Sigmoid colon (tissue), 6 donors: ENCODE measurements at regions not wholly inside any gene's neighbourhood (a gene's known extent, or its start where the extent isn't known, plus 50 kb on each side); places are given as distances from the start of the nearest gene placed in this dataset.

Source experiments
- DNase-seq: peaks from one replicate; pipeline ENCODE4 v3.0.0-alpha.2; 2019
- H3K27ac ChIP-seq, 4 donors: fragments of 200-600 bp; sonication (generic); one replicate each; pipeline ENCODE4 v1.5.1; 2016 to 2019; ENCODE audit warnings: mild to moderate bottlenecking in 1 of 4
- H3K27me3 ChIP-seq, 3 donors: fragments of 200-600 bp; sonication (generic); one replicate each; pipeline ENCODE4 v1.5.1; 2019; ENCODE audit warnings: mild to moderate bottlenecking in 1 of 3
- H3K36me3 ChIP-seq, 4 donors: fragments of 200-600 bp; sonication (generic); one replicate each; pipeline ENCODE4 v1.5.1; 2016 to 2019
- H3K4me1 ChIP-seq, 4 donors: fragments of 200-600 bp; sonication (generic); one replicate each; pipeline ENCODE4 v1.5.1; 2017 to 2019
- H3K4me3 ChIP-seq, 4 donors: fragments of 200-600 bp; sonication (generic); one replicate each; pipeline ENCODE4 v1.5.1; 2017 to 2019; ENCODE audit warnings: mild to moderate bottlenecking in 2 of 4, moderate library complexity in 1 of 4
- H3K9me3 ChIP-seq, 4 donors: fragments of 200-600 bp in 3 of 4; sonication (generic) in 3 of 4; one replicate each; pipeline versions ENCODE4 v1.5.1 to v1.6.1; 2013 to 2019
- EP300 ChIP-seq, 4 donors: sonication (generic); formaldehyde crosslinking; IDR thresholded peaks; one replicate each; pipeline ENCODE4 v1.6.1; 2017; ENCODE audit warnings: antibody characterized with exemption in 4 of 4
- POLR2A ChIP-seq, 2 donors: fragments of 450-650 bp; IDR thresholded peaks; one replicate each; pipeline ENCODE4 v1.6.1; 2016; ENCODE audit warnings: antibody characterized with exemption in 2 of 2, mild to moderate bottlenecking in 2 of 2, moderate library complexity in 2 of 2
- POLR2AphosphoS5 ChIP-seq, 4 donors: sonication (generic); formaldehyde crosslinking; IDR thresholded peaks; one replicate each; pipeline ENCODE4 v1.6.1; 2017; ENCODE audit warnings: antibody characterized with exemption in 4 of 4
- WGBS, 2 donors: extraction: QIAGEN DNeasy Blood & Tissue Kit; methylation state at CpG; one replicate each; pipeline ENCODE4 v1.1.7; 2013; 5-methylcytosine and 5-hydroxymethylcytosine counted together
- intact Hi-C: fragments of 100-400 bp; cut with DNase I; formaldehyde crosslinking; loops from one replicate; pipeline ENCODE4 v1.15.1; 2023
- TF ChIP-seq, protein P1 (sequence below), 4 experiments: fragments of 450-650 bp in 3 of 4; fragments of 200-600 bp in 1 of 4; IDR thresholded peaks; one replicate each; pipeline ENCODE4 v1.5.1; 2016 to 2019; ENCODE audit warnings: antibody characterized with exemption in 4 of 4, mild to moderate bottlenecking in 3 of 4, moderate library complexity in 2 of 4
- donor health status: healthy with polysubstance abuse.
- donor health status: healthy.

DNA sequence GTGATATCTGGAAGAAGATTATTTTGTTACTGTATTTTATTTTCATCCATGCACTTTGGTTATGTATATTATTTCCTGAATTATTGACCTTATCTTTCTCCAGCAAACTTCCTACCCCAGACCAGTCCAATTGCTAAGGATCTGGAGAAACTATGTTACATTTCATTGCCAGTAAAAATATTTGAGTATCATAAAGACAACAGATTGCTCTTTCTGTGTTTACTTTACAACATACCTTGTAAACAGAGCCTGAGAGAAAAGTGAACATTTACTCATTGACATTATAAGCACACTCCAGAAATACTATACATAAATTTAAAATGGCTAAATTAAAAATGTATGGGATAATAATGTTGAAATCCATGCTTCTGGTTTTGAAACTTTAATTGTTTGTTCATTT, 186.2 kb upstream of the FAM3C start:
- H3K27me3 ChIP-seq = no peaks in the 10 kb centered on the region
- H3K27ac ChIP-seq = no peak overlapping the region
- intact Hi-C loops = no loop called here
- H3K36me3 ChIP-seq = no peaks in the 10 kb centered on the region
- H3K4me1 ChIP-seq = no peaks in the 10 kb centered on the region
- DNase-seq = no peak
- no peaks in the 10 kb centered on the region for H3K9me3 ChIP-seq
- H3K4me3 ChIP-seq = no peak overlapping the region
- TF ChIP-seq EP300 (IDR thresholded peaks at IDR 0.05) = no peak
- TF ChIP-seq POLR2A (IDR thresholded peaks at IDR 0.05) = no peak
- TF ChIP-seq, protein P1, sequence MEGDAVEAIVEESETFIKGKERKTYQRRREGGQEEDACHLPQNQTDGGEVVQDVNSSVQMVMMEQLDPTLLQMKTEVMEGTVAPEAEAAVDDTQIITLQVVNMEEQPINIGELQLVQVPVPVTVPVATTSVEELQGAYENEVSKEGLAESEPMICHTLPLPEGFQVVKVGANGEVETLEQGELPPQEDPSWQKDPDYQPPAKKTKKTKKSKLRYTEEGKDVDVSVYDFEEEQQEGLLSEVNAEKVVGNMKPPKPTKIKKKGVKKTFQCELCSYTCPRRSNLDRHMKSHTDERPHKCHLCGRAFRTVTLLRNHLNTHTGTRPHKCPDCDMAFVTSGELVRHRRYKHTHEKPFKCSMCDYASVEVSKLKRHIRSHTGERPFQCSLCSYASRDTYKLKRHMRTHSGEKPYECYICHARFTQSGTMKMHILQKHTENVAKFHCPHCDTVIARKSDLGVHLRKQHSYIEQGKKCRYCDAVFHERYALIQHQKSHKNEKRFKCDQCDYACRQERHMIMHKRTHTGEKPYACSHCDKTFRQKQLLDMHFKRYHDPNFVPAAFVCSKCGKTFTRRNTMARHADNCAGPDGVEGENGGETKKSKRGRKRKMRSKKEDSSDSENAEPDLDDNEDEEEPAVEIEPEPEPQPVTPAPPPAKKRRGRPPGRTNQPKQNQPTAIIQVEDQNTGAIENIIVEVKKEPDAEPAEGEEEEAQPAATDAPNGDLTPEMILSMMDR (IDR thresholded peaks at IDR 0.05) = no peak
- no peak for TF ChIP-seq POLR2AphosphoS5 (IDR thresholded peaks at IDR 0.05)

DNA sequence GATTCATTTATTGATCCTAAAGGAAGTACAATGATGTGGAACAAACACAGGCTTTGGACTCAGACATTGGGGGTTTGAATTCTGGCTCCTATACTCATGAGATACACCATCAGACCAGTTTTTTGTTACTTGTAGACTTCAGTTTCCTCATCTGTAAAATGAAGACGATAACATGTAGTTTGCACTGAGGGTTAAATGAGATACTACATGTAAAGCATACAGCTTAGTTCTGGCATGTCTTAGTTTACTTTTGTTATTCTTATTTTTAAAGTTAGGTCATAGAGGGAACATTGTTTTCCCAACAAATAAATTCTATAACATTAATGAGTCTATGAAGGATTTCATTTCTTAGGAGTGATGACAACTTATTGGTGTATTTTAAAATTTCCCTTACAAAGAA, 183.5 kb upstream of the FAM3C start:
- no peak for DNase-seq
- no peaks in the 10 kb centered on the region for H3K27me3 ChIP-seq
- H3K9me3 ChIP-seq = no peaks in the 10 kb centered on the region
- no peak overlapping the region for H3K27ac ChIP-seq
- H3K36me3 ChIP-seq = no peaks in the 10 kb centered on the region
- H3K4me3 ChIP-seq = no peak overlapping the region
- 94 to 95% methylated on average over 1 of the region's 1 CpG for WGBS, 2 donors
- peaks cover 0 to 11% (median 3%) of the 10 kb centered on the region in 4 donors for H3K4me1 ChIP-seq
- intact Hi-C loops = no loop called here
- no peak for TF ChIP-seq POLR2A (IDR thresholded peaks at IDR 0.05)
- TF ChIP-seq, protein P1 (IDR thresholded peaks at IDR 0.05) = no peak
- TF ChIP-seq EP300 (IDR thresholded peaks at IDR 0.05) = no peak
- TF ChIP-seq POLR2AphosphoS5 (IDR thresholded peaks at IDR 0.05) = no peak

DNA sequence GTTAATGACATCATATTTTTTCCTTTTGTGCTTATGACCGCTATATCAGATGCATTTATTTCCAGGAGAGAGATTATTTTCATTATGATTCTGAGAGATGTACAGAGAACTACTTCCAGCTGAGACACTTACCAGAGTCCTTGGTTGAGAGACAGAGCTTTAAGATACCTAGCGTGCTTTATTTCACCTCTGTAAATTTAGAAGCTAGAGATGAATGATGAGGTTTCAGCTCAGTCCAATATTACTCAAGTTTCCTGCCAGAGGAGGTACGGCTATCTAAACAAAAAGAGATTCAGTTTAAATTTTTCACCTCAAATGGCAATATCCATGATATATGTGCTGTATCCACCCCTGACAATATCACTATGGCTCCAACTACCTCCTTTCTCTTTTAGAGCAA, 182.6 kb upstream of the FAM3C start:
- no peaks in the 10 kb centered on the region for H3K36me3 ChIP-seq
- WGBS, 2 donors = 61 to 89% methylated on average over 3 of the region's 3 CpGs
- intact Hi-C loops = no loop called here
- H3K27me3 ChIP-seq = no peaks in the 10 kb centered on the region
- peaks cover 0 to 11% (median 3%) of the 10 kb centered on the region in 4 donors for H3K4me1 ChIP-seq
- no peak overlapping the region for H3K27ac ChIP-seq
- no peak overlapping the region for H3K4me3 ChIP-seq
- H3K9me3 ChIP-seq = no peaks in the 10 kb centered on the region
- DNase-seq = no peak
- TF ChIP-seq, protein P1 (IDR thresholded peaks at IDR 0.05) = no peak
- TF ChIP-seq POLR2A (IDR thresholded peaks at IDR 0.05) (no peak), POLR2AphosphoS5 (IDR thresholded peaks at IDR 0.05) (no peak), EP300 (IDR thresholded peaks at IDR 0.05) (no peak)

DNA sequence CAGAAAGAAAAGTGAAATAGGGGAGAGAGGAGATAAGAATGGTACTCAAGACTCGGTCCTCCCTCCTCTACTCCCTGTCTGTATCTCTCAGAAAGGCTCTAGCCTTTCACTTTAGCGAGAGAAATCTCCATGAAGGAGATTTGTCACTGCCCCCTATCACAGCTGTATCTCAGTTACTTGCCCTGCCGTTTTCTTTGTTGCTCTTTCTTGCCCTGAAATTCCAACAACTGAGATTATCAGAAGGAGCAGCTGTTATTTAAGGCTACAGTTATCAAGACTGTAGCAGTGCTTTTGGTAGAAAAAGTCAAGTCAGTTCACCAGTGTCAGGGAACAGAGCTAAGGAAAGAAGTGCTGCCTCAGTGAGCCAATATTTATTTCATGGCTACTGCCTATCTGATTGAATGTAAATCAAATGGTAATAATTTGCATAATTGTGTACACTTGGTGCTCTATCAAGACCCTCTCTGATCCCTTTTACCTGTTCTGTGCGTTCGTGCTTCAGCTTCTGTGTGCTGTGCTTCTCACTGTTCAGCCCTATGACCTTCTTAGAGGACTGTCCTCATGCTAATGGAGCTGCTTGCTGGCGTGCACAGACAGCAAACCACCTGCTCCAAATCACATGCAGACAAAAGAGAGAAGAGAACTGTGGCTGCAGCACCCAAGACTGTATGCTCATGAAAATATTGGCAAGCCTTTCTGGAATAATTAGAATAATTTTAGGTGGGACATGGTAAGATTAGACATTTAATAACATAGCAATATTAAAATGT, 180.2 kb upstream of the FAM3C start:
- intact Hi-C loops = no loop called here

More for the DNA sequence above, 180.2 kb upstream of the FAM3C start:
- Histone ChIP-seq H3K4me3 (no peak overlapping the region), H3K36me3 (no peaks in the 10 kb centered on the region), H3K9me3 (no peaks in the 10 kb centered on the region), H3K4me1 (peaks cover 0 to 11% (median 3%) of the 10 kb centered on the region in 4 donors), H3K27ac (no peak overlapping the region), H3K27me3 (no peaks in the 10 kb centered on the region)
- TF ChIP-seq POLR2AphosphoS5 (IDR thresholded peaks at IDR 0.05) (no peak), EP300 (IDR thresholded peaks at IDR 0.05) (no peak), POLR2A (IDR thresholded peaks at IDR 0.05) (no peak)
- TF ChIP-seq, protein P1 (IDR thresholded peaks at IDR 0.05) = no peak
- WGBS, 2 donors = 71 to 79% methylated on average over 6 of the region's 6 CpGs
- no peak for DNase-seq
